Body of pancreas (tissue), 4 donors: ENCODE measurements at regions not wholly inside any gene's neighbourhood (a gene's known extent, or its start where the extent isn't known, plus 50 kb on each side); places are given as distances from the start of the nearest gene placed in this dataset.

Experiments used
- ATAC-seq: fragments of 150-250 bp; one replicate; pipeline ENCODE4 v1.9.1; 2016
- DNase-seq, 4 donors: peaks; one replicate each; pipeline ENCODE4 v3.0.0-alpha.2; 2019
- H3K27ac ChIP-seq, 4 donors: fragments of 200-600 bp; sonication (generic); 1 replicate in 3 of 4; 2 replicates in 1 of 4; pipeline versions ENCODE4 v1.5.1 to v1.6.1; 2016 to 2019; ENCODE audit warnings: mild to moderate bottlenecking in 1 of 4, mixed read lengths in 1 of 4, moderate library complexity in 1 of 4
- H3K27me3 ChIP-seq, 2 donors: fragments of 200-600 bp; sonication (generic); one replicate each; pipeline ENCODE4 v1.6.0; 2016; ENCODE audit warnings: mild to moderate bottlenecking in 1 of 2
- H3K36me3 ChIP-seq, 2 donors: fragments of 200-600 bp; sonication (generic); replicated peaks in 1 of 2; 2 replicates each; pipeline ENCODE4 v1.5.1; 2016; ENCODE audit warnings: low read depth in 2 of 2; ENCODE audit not compliant: insufficient read depth in 1 of 2
- H3K4me1 ChIP-seq: fragments of 200-600 bp; sonication (generic); one replicate; pipeline ENCODE4 v1.6.0; 2016
- H3K4me3 ChIP-seq, 2 donors: fragments of 200-600 bp; sonication (generic); 1 replicate in 1 of 2; 2 replicates in 1 of 2; pipeline ENCODE4 v1.5.1; 2016 to 2019
- H3K9me3 ChIP-seq, 3 donors: fragments of 200-600 bp; sonication (generic); 1 replicate in 2 of 3; 2 replicates in 1 of 3; pipeline ENCODE4 v1.5.1; 2016
- POLR2A ChIP-seq, 3 donors: fragments of 450-650 bp; IDR thresholded peaks; one replicate each; pipeline ENCODE4 v1.6.1; 2016; ENCODE audit warnings: antibody characterized with exemption in 3 of 3, mild to moderate bottlenecking in 2 of 3
- WGBS, 2 donors: methylation state at CpG; one replicate each; pipeline ENCODE4 v1.1.5; 2017; 5-methylcytosine and 5-hydroxymethylcytosine counted together
- intact Hi-C: fragments of 100-400 bp; cut with DNase I; formaldehyde crosslinking; loops from one replicate; pipeline ENCODE4 v1.15.1; 2023
- TF ChIP-seq, protein P1 (sequence below), 7 experiments: fragments of 450-650 bp in 4 of 7; fragments of 200-600 bp in 3 of 7; sonication (generic) in 3 of 7; IDR thresholded peaks; one replicate each; pipeline ENCODE4 v1.5.1; 2016 to 2019; ENCODE audit warnings: antibody characterized with exemption in 7 of 7

DNA sequence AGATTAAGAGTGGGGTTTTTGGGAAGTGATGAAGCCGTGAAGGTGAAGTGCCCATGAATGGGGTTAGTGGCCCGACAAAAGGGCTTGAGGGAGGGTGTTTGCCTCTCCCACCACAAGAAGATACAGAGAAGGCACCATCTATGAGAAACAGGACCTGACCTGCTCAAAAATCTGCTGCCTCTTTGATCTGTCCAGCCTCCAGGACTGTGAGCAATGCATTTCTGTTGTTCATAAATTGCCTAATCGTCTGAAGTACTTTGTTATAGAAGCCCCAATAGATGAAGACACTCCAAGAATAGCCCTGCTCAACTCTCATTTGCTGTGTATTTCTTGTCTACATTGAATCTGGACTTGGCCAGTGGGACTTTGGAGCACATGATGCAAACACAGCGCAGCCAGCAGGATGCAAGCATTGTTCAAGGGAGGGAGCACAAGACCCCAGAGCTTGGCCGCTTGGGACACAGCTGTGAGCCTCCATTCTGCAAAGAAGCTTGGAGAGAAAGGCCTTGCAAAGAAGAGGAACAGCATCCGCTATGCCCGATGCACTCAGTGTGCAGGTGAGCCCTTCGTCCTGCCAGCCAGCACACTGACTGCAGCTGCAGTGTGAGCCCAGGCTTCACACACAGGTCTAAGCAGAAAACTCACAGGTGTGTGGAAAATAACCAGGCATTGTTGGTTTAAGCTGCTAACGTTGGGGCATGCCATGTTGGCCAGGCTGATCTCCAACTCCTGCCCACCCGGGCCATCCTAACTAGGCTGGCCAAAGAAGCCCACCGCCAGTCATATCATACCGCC, 73.2 kb upstream of the KLF6 start:
- ATAC-seq (peak; percentile 69), DNase-seq (peak; percentile 52 to 79 (median 69))
- Histone ChIP-seq H3K27me3 (no peaks in the 10 kb centered on the region), H3K9me3 (no peaks in the 10 kb centered on the region), H3K4me1 (peaks cover 37% of the 10 kb centered on the region), H3K27ac (peak overlapping the region; percentile 45 to 65 (median 56)), H3K36me3 (no peaks in the 10 kb centered on the region), H3K4me3 (no peak overlapping the region)
- TF ChIP-seq, protein P1, sequence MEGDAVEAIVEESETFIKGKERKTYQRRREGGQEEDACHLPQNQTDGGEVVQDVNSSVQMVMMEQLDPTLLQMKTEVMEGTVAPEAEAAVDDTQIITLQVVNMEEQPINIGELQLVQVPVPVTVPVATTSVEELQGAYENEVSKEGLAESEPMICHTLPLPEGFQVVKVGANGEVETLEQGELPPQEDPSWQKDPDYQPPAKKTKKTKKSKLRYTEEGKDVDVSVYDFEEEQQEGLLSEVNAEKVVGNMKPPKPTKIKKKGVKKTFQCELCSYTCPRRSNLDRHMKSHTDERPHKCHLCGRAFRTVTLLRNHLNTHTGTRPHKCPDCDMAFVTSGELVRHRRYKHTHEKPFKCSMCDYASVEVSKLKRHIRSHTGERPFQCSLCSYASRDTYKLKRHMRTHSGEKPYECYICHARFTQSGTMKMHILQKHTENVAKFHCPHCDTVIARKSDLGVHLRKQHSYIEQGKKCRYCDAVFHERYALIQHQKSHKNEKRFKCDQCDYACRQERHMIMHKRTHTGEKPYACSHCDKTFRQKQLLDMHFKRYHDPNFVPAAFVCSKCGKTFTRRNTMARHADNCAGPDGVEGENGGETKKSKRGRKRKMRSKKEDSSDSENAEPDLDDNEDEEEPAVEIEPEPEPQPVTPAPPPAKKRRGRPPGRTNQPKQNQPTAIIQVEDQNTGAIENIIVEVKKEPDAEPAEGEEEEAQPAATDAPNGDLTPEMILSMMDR (IDR thresholded peaks at IDR 0.05) = no peak
- TF ChIP-seq POLR2A (IDR thresholded peaks at IDR 0.05) = peak in 2 of 3 donors; percentile 20 to 47
- WGBS, 2 donors = 50 to 59% methylated on average over 12 of the region's 12 CpGs
- intact Hi-C loops = no loop called here

DNA sequence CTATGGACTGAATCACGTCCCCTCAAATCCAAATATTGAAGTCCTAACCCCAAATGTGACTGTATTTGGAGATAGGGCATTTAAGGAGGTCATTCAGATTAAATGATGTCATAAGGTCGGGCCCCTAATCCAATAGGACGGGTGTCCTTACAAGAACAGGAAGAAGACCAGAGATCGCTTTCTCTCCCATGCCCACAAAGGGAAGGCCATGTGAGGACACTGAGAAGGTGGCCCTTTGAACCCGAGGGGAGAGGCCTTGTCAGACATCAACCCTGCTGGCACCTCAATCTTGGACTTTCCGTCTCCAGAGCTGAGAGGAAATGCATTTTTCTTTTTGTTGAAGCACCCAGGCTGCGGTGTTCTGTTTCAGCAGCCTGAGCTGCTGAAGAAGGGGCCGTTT, 72.3 kb upstream of the KLF6 start:
- no peak overlapping the region for H3K27ac ChIP-seq
- no peak overlapping the region for H3K4me3 ChIP-seq
- intact Hi-C loops = no loop called here
- TF ChIP-seq, protein P1 (IDR thresholded peaks at IDR 0.05) = no peak
- TF ChIP-seq POLR2A (IDR thresholded peaks at IDR 0.05) = no peak
- H3K36me3 ChIP-seq = no peaks in the 10 kb centered on the region
- peaks cover 43% of the 10 kb centered on the region for H3K4me1 ChIP-seq
- ATAC-seq = no peak
- H3K9me3 ChIP-seq = no peaks in the 10 kb centered on the region
- no peak for DNase-seq
- 76 to 88% methylated on average over 8 of the region's 8 CpGs for WGBS, 2 donors
- no peaks in the 10 kb centered on the region for H3K27me3 ChIP-seq

DNA sequence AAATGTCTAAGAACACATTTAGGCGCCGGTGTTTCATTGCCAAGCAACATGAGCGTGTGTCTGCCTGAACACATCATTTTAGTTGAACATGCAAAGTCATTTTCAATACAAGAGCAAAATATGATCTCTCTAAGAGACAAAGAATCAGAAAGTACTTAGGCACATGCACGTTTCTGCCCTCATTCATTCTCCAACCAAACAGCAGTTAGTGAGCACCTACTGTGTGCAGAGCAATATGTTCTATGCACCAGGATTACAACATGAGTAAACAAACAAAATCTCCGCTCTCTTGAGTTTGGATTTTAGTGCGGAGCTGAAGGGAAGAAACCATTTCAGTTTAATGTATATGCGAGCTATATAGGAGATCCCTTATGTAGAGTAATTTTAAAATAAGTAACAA, 71.6 kb upstream of the KLF6 start:
- Histone ChIP-seq H3K36me3 (no peaks in the 10 kb centered on the region), H3K27ac (no peak overlapping the region), H3K4me1 (peaks cover 41% of the 10 kb centered on the region), H3K9me3 (no peaks in the 10 kb centered on the region), H3K4me3 (no peak overlapping the region), H3K27me3 (no peaks in the 10 kb centered on the region)
- intact Hi-C loops = no loop called here
- WGBS, 2 donors = 79 to 91% methylated on average over 7 of the region's 7 CpGs
- TF ChIP-seq POLR2A (IDR thresholded peaks at IDR 0.05) = no peak
- TF ChIP-seq, protein P1 (IDR thresholded peaks at IDR 0.05) = no peak
- DNase-seq = no peak
- no peak for ATAC-seq

DNA sequence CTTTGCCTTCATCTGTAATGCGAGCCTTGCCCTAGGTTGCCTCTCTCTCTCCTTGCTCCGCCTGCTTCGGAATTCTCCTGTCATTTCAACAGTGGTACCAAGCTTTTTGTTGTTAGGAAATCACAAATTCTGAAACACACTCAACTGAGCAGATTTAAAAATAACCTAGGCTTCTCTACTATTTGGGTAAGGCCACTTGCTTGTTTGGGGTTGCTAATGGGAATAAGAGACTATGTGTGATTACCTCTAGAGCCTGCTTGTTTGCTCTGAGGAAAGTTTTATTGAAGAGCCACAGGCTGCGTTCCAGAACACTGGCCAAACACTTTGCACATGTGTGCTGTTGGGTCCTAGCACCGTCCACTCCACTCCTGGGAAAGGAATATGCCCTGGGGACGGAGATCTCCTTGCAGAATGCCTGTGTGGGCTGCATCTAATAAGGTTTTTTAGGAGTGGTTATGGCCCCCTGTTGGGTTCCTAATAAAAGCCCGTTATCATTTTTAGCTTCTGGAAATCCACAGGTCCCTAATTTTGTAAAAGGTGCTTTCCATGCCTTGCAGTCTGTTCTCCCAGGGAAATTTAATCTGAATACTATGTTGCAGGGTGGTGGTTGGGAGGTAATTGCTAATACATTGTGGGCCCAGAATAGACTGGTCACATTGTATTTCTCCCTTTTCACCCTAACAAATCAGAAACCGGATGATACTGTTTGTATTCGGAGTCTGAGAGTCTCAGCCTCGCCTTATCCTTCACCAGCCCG, 68.7 kb upstream of the KLF6 start:
- DNase-seq (peak; percentile 51 to 84 (median 68)), ATAC-seq (no peak)
- Histone ChIP-seq H3K4me3 (no peak overlapping the region), H3K27me3 (no peaks in the 10 kb centered on the region), H3K36me3 (no peaks in the 10 kb centered on the region), H3K4me1 (peaks cover 43% of the 10 kb centered on the region), H3K9me3 (no peaks in the 10 kb centered on the region), H3K27ac (peak overlapping the region; percentile 96 to 99 (median 98))
- intact Hi-C loops = no loop called here
- peak in 1 of 3 donors; percentile 19 for TF ChIP-seq POLR2A (IDR thresholded peaks at IDR 0.05)
- TF ChIP-seq, protein P1 (IDR thresholded peaks at IDR 0.05) = no peak
- 72 to 73% methylated on average over 11 of the region's 11 CpGs for WGBS, 2 donors
